ENCODE measurements at regions not wholly inside any gene's neighbourhood (a gene's known extent, or its start where the extent isn't known, plus 50 kb on each side); places are given as distances from the start of the nearest gene placed in this dataset.

- no peak for DNase-seq (ENCODE audit: low spot score)
Measured at GRCh38 chr5:133854554-133854953, 113.9 kb downstream of the C5orf15 start.

GRCh38 chr5:133853646-133854365 lies 114.6 kb downstream of the C5orf15 start:
- DNase-seq (ENCODE audit: low spot score) = no peak

- no peak for DNase-seq (ENCODE audit: low spot score)
Measured at GRCh38 chr5:133851521-133851920, 116.9 kb downstream of the C5orf15 start.

GRCh38 chr5:133850811-133851210 lies 117.6 kb downstream of the C5orf15 start:
- DNase-seq (ENCODE audit: low spot score) = no peak

GRCh38 chr5:133849116-133849515 lies 119.3 kb downstream of the C5orf15 start:
- DNase-seq (ENCODE audit: low spot score) = no peak

GRCh38 chr5:133848341-133848811 lies 120.0 kb downstream of the C5orf15 start:
- DNase-seq (ENCODE audit: low spot score) = no peak

- DNase-seq (ENCODE audit: low spot score) = no peak
Measured at GRCh38 chr5:133847886-133848285, 120.5 kb downstream of the C5orf15 start.

GRCh38 chr5:133847301-133847700 lies 121.1 kb downstream of the C5orf15 start:
- no peak for DNase-seq (ENCODE audit: low spot score)

GRCh38 chr5:133846478-133847226 lies 121.8 kb downstream of the C5orf15 start:
- no peak for DNase-seq (ENCODE audit: low spot score)

GRCh38 chr5:133845271-133845670 lies 123.2 kb downstream of the C5orf15 start:
- DNase-seq (ENCODE audit: low spot score) = no peak

- DNase-seq (ENCODE audit: low spot score) = no peak
Measured at GRCh38 chr5:133844836-133845235, 123.6 kb downstream of the C5orf15 start.

GRCh38 chr5:133843911-133844310 lies 124.5 kb downstream of the C5orf15 start:
- DNase-seq (ENCODE audit: low spot score) = no peak

- no peak for DNase-seq (ENCODE audit: low spot score)
Measured at GRCh38 chr5:133842846-133843611, 125.4 kb downstream of the C5orf15 start.

- no peak for DNase-seq (ENCODE audit: low spot score)
Measured at GRCh38 chr5:133841831-133842750, 126.3 kb downstream of the C5orf15 start.

- no peak for DNase-seq (ENCODE audit: low spot score)
Measured at GRCh38 chr5:133840168-133840567, 128.3 kb downstream of the C5orf15 start.

- DNase-seq (ENCODE audit: low spot score) = no peak
Measured at GRCh38 chr5:133839721-133840120, 128.7 kb downstream of the C5orf15 start.

GRCh38 chr5:133839090-133839489 lies 129.3 kb downstream of the C5orf15 start:
- DNase-seq (ENCODE audit: low spot score) = no peak

GRCh38 chr5:133838286-133838685 lies 130.1 kb downstream of the C5orf15 start:
- no peak for DNase-seq (ENCODE audit: low spot score)

GRCh38 chr5:133831491-133832224 lies 136.8 kb downstream of the C5orf15 start:
- DNase-seq (ENCODE audit: low spot score) = no peak

GRCh38 chr5:133830911-133831310 lies 137.5 kb downstream of the C5orf15 start:
- DNase-seq (ENCODE audit: low spot score) = no peak

GRCh38 chr5:133830281-133830680 lies 138.1 kb downstream of the C5orf15 start:
- DNase-seq (ENCODE audit: low spot score) = no peak

Measured in CD4-positive, alpha-beta T cell treated with Interleukin-15 for 4 hours (primary cell).